ENCODE measurements at regions not wholly inside any gene's neighbourhood (a gene's known extent, or its start where the extent isn't known, plus 50 kb on each side); places are given as distances from the start of the nearest gene placed in this dataset.

DNA sequence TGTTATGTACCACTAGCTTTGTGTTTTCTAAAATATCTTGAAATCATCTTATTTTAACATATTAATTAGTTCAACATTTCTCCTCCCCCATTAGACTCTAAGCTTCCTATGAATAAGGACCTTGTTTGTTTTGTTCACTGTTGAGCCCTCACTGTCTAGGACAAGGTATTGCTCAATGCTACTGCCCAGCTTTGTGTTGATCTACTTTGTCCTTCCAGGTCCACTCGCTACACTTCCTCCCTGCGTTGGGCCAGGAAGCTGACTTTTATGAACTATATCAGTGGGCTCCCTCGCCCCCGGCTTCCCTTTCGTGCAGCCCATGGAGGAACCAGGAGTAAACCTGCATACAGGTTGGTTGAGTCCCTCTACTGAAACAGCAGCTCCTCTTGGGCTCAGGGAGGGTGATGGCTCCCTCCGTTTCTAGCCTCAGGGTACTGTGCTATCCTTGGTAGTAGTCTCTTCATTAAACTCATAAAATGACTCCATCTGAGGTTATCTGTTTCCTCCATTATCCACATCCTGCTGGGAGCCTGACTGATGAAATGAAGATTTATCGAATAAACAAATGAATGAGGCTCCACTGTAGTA lies 272.5 kb downstream of the CLIC5 start:
- intact Hi-C loops (cut with DNase I) = no loop called here

DNA sequence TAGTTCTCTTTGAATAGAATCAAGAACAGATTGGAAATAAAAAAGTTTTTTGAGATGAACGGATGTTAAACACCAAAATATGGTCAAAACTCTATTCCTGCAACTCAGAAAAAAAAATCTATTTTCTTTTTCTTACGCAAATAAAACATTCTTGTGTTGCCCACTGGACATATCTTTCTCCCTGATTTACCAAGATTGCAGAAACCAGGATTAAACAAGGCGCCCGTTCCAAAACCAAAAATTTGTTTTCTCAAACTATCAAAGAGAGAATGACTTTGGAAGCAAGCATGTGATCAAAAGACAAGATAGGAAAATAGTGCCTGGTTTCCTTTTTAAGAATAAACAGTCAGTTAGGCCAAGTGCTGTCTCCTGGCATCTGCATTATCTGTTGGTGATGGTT lies 273.1 kb downstream of the CLIC5 start:
- intact Hi-C loops (cut with DNase I) = no loop called here
- no peak for DNase-seq

More for the DNA sequence above, 272.5 kb downstream of the CLIC5 start:
- DNase-seq = no peak

DNA sequence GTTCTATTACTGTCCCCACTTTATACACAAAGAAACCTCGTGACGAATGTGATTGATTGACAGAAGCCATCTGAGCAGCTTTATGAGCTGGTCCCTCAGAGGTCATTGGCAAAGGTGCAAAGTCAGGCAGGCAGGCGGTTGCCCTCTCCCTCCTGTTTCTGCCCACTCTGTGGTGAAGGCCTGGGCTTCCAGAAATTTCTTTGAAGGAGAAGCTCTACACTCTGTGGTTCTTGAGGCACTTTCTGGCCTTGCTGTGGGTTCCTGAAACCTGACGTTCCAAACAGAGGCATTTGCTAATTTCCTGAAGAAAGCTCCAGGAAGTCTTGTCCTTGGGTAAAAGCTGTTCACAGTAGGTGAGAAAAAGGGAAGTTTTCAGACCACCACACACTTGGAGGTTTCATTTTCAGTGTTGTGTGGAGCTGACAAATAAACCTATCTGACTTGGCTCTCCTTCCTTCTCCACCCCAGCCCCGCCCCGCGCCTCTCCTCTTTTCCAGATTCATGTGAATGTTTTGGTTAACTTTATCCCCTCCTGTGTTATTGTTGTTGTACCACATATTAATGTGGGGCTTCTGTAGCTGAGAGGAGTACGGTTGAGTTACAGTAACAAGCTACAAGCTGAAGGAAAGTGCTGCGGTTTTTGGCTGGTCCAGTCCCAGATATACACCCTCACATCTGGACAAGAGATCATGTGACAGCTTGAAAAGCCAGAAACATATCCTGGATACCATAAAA lies 274.1 kb downstream of the CLIC5 start:
- no peak for DNase-seq
- intact Hi-C loops (cut with DNase I) = no loop called here

DNA sequence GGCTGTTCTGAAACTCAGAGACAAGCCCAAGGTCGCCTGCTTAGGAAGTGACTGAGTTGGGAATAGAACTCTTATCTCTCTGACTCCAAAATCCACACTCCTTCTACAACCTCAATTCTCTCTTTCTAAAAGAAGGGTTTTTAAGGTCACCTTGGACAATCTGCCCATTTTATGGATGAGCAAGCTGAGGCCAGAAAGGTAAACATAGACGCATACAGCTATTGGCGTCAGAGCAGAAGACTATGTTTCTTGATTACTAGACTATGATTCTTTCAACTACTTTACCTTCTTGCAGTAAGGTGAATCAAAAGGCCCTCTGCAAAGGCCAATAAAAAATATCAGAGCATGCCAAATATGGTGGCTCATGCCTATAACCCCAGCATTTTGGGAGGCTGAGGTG lies 276.6 kb downstream of the CLIC5 start:
- no peak for DNase-seq
- intact Hi-C loops (cut with DNase I) = no loop called here

DNA sequence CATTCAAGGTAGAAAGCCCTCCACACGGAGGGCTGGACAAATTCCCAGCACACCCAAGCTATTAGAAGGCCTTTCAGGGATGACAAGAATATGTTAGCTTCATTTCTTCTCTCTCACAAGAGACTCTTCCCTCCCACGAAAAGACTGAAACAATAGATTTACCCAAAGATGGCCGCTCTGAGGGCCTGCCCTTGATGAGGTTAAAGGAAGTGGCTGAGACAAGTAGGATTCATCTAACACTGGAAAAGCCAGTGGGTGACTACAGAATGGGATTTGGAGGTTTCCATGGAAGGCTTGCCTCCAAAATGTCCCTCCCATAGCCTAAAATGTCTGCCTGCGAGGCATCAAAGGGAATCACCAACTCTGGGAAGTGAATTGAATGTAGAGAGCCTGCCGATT lies 277.6 kb downstream of the CLIC5 start:
- intact Hi-C loops (cut with DNase I) = no loop called here
- no peak for DNase-seq

DNA sequence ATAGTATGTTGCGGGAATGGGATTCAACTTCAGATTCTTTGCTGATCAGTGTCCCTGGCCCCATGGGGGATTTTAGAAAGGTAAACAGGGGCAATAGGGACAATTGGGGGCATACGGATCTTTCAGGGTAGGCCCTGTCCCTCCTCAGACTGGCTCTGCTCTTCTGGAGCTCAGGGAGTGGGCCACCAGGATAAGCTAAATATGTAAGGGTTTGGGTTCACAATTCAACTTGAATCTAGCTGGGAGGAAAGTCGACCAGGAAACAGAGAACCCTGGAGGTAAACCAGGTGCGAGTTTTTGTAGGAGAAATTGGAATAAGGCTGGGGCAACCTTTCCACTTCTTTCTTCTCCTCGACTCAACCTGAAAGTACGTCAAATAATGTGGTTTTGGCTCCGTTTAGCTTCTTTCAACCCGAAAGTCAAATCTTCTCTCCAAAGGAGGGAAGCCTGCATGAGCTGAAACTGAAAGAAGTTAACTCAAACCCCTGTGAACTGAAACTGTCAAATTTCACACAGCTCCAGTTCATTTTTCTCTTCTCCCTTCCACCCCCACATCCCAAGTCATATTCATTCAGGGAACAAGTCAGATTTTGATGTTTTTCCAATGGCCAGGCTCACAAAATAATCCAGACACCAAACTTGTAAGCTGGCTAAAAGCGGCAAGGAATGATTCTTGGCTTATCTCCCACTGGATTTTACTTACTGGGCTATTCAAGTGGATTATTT lies 278.2 kb downstream of the CLIC5 start:
- DNase-seq = no peak
- intact Hi-C loops (cut with DNase I) = no loop called here

DNA sequence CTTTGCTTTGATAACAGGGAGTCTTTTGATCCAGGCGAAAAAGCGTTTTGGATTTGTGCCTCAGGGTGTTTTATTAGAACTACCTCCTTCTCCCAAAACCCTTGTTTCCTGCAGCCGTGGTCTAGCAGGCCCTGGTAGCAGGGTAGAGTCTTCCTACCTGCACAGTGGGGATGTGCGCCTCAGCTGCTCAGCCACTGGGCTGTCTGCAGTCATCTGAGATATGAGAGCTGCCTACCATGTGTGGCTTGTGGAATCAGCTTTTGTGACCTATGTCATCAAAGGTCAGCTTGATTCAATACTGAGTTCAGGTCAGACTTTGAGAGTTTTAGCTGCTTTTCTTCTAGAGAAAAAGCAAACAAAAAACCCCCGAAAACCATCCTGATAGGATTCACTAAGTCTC lies 279.5 kb downstream of the CLIC5 start:
- intact Hi-C loops (cut with DNase I) = no loop called here
- no peak for DNase-seq

DNA sequence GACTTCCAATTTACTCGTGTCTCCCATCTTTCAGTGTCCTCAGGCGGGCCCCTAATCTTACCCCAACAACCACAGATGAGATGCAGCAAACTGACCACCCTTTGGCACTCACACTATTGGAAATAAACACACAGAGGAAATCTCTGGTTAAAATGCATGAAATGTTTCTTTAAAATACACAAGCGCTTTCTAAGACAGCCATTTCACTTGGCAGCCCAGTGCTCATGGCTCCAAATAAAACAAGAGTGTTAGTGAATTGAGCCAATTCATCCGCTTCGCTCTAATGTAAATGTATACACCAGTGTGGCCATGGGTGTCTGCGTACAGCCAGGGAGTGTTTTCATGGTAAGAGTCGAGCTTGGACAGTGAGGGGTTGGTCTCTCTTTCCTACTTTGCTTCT lies 282.9 kb downstream of the CLIC5 start:
- intact Hi-C loops (cut with DNase I) = no loop called here
- no peak for DNase-seq

DNA sequence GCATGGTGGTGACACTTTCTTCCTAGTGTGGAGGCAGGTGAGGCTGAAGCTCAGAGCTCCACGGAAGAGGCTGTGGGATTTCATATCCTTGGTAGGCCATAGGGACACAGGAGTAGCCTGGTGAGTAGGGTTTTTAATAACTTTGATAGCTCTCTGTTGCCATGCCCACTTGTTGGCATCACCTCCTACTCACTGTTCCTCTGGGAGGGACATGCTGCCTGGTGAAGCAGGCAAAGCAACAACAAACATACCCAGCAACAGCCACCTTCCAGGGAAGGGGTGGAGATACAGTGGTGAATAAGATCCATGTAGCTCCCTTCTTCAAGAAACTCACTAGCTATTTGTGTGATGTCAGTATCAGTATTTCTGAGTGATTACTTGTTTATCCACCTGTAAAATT lies 285.4 kb downstream of the CLIC5 start:
- DNase-seq = no peak
- intact Hi-C loops (cut with DNase I) = no loop called here

DNA sequence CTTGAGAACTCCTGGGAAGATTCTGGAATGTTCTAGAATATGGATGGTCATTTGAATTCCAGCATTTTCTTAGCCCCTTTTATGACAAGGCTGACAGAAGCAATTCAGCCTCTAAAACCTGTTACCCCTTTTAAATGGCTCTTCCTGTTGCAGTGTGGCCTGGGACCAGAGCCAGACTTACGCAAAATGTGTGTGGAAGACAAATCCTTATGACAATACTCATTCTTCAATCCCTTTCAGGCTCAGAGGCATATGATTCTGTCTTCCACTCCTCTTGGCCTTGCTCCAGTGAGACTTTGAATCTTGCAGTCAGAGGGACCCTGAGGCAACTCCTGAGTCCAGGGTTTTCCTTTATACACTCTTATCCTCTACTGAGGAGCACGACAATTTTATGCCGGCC lies 287.0 kb downstream of the CLIC5 start:
- intact Hi-C loops (cut with DNase I) = no loop called here
- no peak for DNase-seq

DNA sequence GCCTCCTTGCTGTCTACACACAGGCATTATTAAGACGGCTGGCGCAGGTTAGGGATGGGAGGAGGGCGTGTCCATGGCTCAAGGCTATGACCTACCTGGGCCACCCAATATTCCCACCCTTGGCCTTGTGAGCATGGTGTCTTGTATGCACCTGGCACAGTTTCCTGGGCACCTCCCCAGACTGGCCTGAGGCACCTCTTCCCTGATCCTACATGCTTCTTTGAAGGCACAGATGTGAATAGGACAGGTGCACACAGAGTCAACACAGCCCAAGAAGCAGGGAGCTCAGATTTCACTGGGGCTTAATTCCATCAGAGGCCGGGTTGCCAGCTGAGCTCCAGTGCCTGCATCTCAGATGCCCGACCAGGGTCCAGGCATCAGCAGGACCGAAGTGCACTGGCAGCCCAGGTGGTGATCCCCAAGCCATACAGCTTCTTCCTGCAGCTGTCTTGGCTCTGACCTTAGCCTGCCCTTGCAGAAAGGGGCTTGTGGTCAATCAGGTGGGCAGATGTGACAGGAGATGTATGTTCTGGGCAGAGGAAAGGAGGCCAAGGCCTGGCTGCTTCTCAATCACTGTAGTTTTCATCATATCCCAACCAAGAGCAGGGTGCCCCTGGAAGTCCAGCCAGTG lies 287.7 kb downstream of the CLIC5 start:
- intact Hi-C loops (cut with DNase I) = no loop called here
- no peak for DNase-seq

DNA sequence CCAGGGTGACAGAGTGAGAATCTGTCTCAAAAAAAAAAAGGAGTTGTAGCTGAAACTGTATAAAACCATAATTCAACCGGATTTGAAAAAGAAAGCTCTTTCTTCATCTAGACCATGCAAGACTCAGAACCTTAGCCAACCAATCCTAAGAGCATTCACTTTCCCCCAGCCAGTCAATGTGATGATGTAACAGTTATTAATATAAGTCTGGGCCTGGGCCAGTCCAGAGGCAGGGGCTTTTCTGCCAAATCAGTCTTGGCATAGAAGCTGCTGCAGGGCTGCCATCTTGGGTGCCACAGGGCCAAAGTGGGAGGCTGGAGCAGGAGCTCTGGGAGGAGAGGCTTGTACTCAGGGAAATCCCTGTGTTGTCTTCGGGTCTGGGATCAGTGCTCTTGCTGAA lies 288.4 kb downstream of the CLIC5 start:
- no peak for DNase-seq
- intact Hi-C loops (cut with DNase I) = no loop called here

DNA sequence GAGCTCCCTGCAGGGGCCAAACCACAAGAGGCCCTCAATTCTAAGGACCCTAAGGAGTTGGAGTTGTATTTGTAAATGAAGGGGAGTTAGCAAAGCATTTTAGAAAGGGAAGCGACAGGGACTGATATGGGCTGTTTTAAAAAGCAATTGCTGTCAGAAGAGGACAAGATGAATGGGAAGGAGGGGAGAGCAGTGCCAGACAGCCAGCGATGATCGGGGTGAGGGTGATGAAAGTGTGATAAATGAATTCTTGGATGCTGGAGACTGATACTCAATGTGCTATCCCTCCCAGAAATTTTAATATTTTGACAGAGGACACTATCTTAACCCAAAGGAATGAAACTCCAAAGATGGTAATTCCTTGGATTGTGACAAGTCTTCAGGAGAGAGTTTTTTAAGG lies 289.2 kb downstream of the CLIC5 start:
- intact Hi-C loops (cut with DNase I) = no loop called here
- no peak for DNase-seq

DNA sequence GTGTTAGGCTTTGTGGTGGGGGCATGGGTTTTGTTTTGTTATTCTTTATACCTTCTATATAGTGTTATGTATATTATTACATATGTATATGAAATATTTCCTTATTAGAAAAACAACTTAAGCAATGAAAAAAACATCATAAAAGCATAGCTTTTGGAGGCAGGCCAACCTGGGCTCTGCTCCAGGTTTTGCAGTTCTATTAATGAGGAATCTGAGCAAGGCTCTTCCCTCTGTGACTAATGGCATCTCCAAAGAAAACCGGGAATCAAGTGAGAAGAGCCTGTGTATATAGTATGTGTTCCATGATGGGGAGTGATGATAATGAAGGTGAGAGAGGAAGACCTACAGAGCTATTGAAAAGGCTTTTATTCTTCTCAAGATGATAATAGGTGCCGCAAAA lies 291.1 kb downstream of the CLIC5 start:
- DNase-seq = no peak
- intact Hi-C loops (cut with DNase I) = no loop called here

DNA sequence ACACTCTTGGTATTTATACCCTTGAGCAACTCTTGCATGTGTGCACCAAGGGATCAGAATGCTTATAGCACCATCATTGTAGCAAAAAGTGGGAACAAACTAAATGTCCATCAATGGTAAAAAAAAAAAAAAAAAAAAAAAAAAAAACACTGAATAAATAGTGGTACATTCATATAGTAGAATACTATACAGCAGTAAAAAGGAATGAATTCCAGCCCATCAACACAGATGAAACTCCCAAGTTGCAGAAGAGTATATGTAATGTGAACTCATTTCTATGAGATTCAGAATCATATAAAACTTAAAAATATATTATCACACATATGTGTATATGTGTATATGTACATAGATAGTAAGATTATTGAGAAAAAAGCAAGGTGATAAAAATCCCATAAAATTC lies 291.6 kb downstream of the CLIC5 start:
- intact Hi-C loops (cut with DNase I) = no loop called here
- no peak for DNase-seq

DNA sequence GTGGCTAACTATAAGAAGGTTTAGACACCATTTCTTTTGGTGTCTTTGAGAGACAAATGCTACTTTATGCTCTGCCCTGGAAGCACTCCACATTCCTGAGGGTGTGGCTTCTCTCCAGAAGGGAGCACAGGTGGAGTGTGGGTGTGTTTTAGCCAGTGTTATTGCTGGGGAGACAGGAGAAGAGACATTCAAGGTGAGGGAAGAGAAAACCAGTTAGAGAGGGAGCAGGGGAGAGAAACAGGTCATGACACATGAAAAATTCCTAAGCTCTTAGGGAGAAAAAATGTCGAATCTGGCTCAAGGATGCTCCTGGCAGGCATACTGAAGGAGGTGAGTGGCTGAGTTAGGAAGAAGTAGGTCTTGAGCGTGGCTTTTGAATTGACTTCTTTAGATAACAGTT lies 292.8 kb downstream of the CLIC5 start:
- intact Hi-C loops (cut with DNase I) = no loop called here
- no peak for DNase-seq

DNA sequence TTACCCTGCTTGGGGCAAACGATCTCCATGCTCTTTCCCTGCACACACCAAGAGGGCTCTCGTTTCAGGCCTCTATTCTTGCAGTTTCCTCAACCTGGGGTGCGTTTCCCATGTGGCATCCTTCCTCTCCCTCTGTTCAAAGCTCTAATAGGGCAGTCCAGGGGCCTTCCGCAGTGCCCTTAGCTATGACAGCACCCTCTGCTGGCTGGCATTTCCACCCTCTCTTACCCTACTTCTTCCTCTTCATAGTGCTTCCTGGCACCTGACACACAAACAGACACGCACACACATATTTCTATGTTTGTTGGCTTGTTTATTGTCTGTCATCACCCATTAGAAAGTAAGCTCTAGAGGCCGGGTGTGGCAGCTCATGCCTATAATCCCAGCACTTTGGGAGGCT lies 294.0 kb downstream of the CLIC5 start:
- no peak for DNase-seq
- intact Hi-C loops (cut with DNase I) = no loop called here

DNA sequence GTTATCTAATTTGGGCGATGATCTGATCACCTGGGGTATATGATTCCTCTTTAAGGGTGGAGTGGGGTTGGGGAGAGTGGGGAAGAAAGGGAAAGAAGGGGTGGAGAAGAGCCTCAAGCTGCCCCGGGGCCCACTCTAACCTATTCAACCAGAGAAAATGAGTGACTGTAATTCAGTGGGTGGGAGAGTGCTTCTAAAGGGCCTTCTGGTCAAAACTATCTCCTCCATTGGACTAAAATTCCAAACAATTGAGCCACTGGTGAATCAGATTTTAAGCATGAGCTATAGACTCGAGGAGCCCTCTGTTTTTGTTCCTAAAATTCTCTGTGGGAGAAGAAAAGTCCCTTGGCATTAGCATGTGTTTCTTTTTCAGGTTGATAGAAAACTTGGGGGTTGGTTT lies 296.8 kb downstream of the CLIC5 start:
- no peak for DNase-seq
- intact Hi-C loops (cut with DNase I) = loop anchor here (10.0 kb wide), 1 partner anchor 294 kb away; no protein-coding TSS in a partner anchor

DNA sequence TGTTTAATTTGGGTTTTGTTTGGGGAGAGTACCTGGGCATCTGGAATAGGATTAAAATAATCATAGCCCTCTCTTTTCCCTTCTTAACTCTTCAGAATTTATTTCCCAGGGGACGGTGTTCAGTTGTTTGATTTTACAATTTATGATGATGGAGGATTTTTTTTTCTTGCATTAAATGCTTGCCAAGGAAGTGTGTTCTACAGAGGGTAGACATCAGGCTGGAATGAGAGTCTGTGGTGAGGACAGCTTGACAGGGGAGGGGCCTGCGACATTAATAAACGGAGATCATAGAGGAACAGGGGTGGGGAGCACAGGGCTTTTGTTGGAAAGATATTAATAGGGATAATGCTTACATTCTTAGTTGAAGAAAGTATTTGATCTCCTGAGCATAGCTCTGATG lies 297.5 kb downstream of the CLIC5 start:
- no peak for DNase-seq
- intact Hi-C loops (cut with DNase I) = loop anchor here (10.0 kb wide), 1 partner anchor 293 kb away; no protein-coding TSS in a partner anchor

DNA sequence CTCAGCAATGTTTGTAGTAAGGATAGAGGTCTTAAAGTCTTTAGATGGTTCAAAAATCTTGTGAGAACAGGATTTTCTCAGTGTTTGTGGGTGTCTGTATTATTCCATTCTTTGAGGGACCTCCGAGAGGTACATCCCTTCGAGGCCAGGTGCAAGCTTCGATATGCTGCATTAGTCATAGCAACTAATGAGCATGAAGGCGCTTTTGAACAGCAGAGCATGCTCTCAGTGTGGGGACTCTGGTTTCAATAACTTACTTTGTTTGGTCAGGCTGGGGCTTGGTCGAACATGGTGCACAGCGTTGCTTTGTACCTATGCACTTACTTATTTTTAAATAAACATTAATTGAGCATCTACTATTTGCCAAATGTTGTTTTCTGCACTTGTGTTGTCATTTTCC lies 297.9 kb downstream of the CLIC5 start:
- no peak for DNase-seq
- intact Hi-C loops (cut with DNase I) = loop anchor here (10.0 kb wide), 1 partner anchor 293 kb away; no protein-coding TSS in a partner anchor

DNA sequence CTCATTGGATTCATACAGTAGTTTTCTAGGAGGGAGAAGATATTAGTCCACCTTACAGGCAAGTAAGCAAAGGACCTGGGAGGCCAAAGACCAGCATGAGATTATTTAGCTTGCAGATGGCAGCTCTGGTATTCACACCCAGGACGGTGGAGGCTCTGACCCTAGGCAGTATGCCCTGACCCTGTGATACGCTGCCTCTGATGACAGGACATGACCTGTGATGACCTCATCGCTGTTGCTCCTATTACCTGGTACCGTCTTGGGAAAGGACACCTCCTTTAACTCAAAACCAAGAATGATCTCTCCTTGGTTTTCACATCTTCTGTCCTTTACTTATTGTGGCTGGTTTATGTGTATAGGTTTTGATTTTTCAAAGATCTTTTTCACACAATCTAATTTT lies 298.6 kb downstream of the CLIC5 start:
- intact Hi-C loops (cut with DNase I) = loop anchor here (10.0 kb wide), 1 partner anchor 292 kb away; no protein-coding TSS in a partner anchor
- no peak for DNase-seq
